ENCODE measurements at regions not wholly inside any gene's neighbourhood (a gene's known extent, or its start where the extent isn't known, plus 50 kb on each side); places are given as distances from the start of the nearest gene placed in this dataset.

DNA sequence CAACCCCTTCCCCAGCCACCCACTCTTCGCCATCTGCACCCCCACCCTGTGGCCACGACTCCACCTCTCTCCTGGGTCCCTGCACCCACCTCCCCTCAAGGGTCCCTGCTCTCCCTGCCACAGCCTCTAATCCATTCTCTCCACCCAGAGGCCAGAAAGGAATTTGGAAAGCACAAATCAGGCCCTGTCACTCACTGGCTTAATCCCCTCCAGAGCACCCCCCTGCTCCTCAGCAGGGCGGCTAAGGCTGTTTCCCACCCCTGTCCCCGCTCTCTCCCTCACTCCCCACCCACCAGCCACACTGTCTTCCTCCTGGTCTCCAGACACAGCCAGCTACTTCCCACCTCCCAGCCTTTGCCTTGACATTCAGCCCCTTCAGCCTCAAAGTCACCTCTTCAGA, 150.0 kb upstream of the LINGO1 start:
- CTCF ChIA-PET: no interaction called here
- DNase-seq (ENCODE audit: extremely low spot score): no peak
- POLR2A ChIA-PET: no interaction called here
- no peak for TF ChIP-seq TARDBP (IDR thresholded peaks at IDR 0.05)
- TF ChIP-seq, protein P1, sequence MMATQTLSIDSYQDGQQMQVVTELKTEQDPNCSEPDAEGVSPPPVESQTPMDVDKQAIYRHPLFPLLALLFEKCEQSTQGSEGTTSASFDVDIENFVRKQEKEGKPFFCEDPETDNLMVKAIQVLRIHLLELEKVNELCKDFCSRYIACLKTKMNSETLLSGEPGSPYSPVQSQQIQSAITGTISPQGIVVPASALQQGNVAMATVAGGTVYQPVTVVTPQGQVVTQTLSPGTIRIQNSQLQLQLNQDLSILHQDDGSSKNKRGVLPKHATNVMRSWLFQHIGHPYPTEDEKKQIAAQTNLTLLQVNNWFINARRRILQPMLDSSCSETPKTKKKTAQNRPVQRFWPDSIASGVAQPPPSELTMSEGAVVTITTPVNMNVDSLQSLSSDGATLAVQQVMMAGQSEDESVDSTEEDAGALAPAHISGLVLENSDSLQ (IDR thresholded peaks at IDR 0.05): no peak
- TF ChIP-seq FOXM1 (IDR thresholded peaks at IDR 0.05; ENCODE audit: borderline replicate concordance): no peak
- no peak for TF ChIP-seq HDGF (IDR thresholded peaks at IDR 0.05; ENCODE audit: borderline replicate concordance)
- no peak for TF ChIP-seq LEF1 (IDR thresholded peaks at IDR 0.05; ENCODE audit: borderline replicate concordance)
- TF ChIP-seq ELF4 (IDR thresholded peaks at IDR 0.05): no peak
- TF ChIP-seq ZNF384 (IDR thresholded peaks at IDR 0.05): no peak
- TF ChIP-seq SP1 (IDR thresholded peaks at IDR 0.05): no peak
- no peak for TF ChIP-seq ARNT (IDR thresholded peaks at IDR 0.05)
- no peak for TF ChIP-seq SUZ12 (IDR thresholded peaks at IDR 0.05)
- no peak for TF ChIP-seq NFRKB (IDR thresholded peaks at IDR 0.05)
- TF ChIP-seq BHLHE40 (IDR thresholded peaks at IDR 0.05; ENCODE audit: borderline replicate concordance): no peak
- TF ChIP-seq FOXA1 (IDR thresholded peaks at IDR 0.05): no peak
- no peak for TF ChIP-seq FOXK2 (IDR thresholded peaks at IDR 0.05)

DNA sequence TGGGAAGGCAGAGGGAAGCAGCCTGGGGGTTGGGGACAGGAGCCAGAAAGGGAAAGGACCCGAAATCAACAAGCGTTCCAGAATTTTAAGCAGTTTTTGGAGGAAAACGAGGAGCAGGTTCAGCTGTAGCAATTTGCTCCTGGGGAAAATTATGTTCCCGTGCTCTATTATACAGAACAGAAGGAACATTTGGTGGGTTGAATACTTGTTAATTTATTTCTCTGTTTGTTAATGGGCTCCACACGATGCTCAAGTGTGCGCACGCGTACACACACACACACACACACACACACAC, 149.2 kb upstream of the LINGO1 start:
- CTCF ChIA-PET: interaction anchor here (0.5 kb wide), 1 partner anchor 21 kb away, joined by 3 read pairs; no protein-coding TSS in a partner anchor
- POLR2A ChIA-PET: no interaction called here
- no peak for DNase-seq (ENCODE audit: extremely low spot score)
- TF ChIP-seq CTBP1 (IDR thresholded peaks at IDR 0.05; ENCODE audit: borderline replicate concordance): no peak
- TF ChIP-seq NFRKB (IDR thresholded peaks at IDR 0.05): no peak
- TF ChIP-seq LEF1 (IDR thresholded peaks at IDR 0.05; ENCODE audit: borderline replicate concordance): no peak
- no peak for TF ChIP-seq HDGF (IDR thresholded peaks at IDR 0.05; ENCODE audit: borderline replicate concordance)
- no peak for TF ChIP-seq ARNT (IDR thresholded peaks at IDR 0.05)
- no peak for TF ChIP-seq L3MBTL2 (conservative IDR thresholded peaks at IDR 0.05)
- TF ChIP-seq ZNF384 (IDR thresholded peaks at IDR 0.05): no peak
- TF ChIP-seq ELF4 (IDR thresholded peaks at IDR 0.05): no peak
- TF ChIP-seq TARDBP (IDR thresholded peaks at IDR 0.05): no peak
- no peak for TF ChIP-seq SUZ12 (IDR thresholded peaks at IDR 0.05)

DNA sequence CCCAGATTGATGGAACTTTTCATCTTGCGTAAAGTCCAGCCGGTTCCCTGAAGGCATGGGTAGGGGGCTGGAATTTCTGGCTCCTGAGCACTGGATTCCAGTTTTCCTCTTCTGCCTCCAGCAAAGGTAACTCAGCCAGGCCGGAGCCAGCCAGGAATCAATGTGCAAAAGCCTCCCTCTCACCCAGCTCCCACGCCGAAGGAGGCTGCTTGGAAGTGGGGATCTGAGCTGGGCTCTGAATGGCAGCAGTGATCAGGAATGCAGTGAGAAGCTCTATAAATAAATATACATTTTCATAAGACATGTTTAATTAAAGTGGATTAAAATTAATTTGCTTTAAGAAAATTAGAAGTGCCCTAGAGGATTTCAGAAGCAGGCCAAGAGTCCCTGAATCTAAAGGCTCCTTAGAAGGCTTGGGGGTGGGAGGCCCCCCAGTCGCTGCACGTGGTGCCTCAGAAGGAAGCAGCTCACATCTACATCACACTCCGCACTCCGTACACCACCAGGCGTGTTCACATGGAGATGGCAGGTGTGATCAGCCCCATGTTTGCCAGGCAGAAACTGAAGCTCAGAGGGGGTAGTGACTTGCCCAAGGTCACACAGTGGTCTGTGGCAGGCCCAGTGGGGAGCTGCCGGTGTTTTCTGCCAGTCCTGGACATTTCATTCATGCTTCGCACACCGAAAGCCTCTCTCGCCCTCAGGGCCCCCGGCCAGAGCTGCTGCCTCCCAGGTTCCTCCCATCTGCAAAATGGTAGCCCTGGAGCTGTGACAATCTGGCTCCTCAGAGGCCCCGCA, 148.6 kb upstream of the LINGO1 start:
- CTCF ChIA-PET: interaction anchor here (0.5 kb wide), 1 partner anchor 20 kb away, joined by 3 read pairs; no protein-coding TSS in a partner anchor
- POLR2A ChIA-PET: no interaction called here
- TF ChIP-seq SP1 (IDR thresholded peaks at IDR 0.05) (no peak), ARNT (IDR thresholded peaks at IDR 0.05) (no peak), ZNF384 (IDR thresholded peaks at IDR 0.05) (no peak), LEF1 (IDR thresholded peaks at IDR 0.05; ENCODE audit: borderline replicate concordance) (no peak), HDGF (IDR thresholded peaks at IDR 0.05; ENCODE audit: borderline replicate concordance) (no peak), FOXK2 (IDR thresholded peaks at IDR 0.05) (no peak), TARDBP (IDR thresholded peaks at IDR 0.05) (no peak), FOXM1 (IDR thresholded peaks at IDR 0.05; ENCODE audit: borderline replicate concordance) (no peak), FOXA1 (IDR thresholded peaks at IDR 0.05) (no peak), NFRKB (IDR thresholded peaks at IDR 0.05) (no peak), L3MBTL2 (conservative IDR thresholded peaks at IDR 0.05) (no peak), BHLHE40 (IDR thresholded peaks at IDR 0.05; ENCODE audit: borderline replicate concordance) (no peak), SUZ12 (IDR thresholded peaks at IDR 0.05) (no peak), ELF4 (IDR thresholded peaks at IDR 0.05) (no peak)
- TF ChIP-seq, protein P1 (IDR thresholded peaks at IDR 0.05): no peak
- DNase-seq (ENCODE audit: extremely low spot score): no peak

DNA sequence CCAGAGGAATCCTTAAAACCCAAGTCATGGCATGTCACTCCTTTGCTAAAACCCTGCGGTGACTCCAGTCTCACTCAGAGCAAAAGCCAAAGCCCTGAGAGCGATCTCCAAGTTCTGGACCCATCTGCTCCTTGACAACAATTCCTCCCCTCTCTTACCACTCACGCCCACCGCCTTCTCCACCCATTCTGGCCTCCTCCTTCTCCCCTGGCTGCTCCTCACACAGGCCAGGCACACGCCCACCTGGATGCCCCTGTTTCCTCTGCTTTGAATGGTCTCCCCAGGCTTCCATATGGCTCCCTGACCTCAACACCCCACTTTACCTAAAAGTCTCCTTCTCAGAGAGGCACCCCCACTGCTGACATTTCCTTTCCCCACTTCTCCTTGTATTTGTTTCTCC, 146.1 kb upstream of the LINGO1 start:
- TF ChIP-seq ARNT (IDR thresholded peaks at IDR 0.05) (no peak), L3MBTL2 (conservative IDR thresholded peaks at IDR 0.05) (no peak), CTBP1 (IDR thresholded peaks at IDR 0.05; ENCODE audit: borderline replicate concordance) (no peak), ELF4 (IDR thresholded peaks at IDR 0.05) (no peak), ZNF384 (IDR thresholded peaks at IDR 0.05) (no peak), NFRKB (IDR thresholded peaks at IDR 0.05) (no peak), BHLHE40 (IDR thresholded peaks at IDR 0.05; ENCODE audit: borderline replicate concordance) (no peak)
- TF ChIP-seq, protein P1 (IDR thresholded peaks at IDR 0.05): no peak
- DNase-seq (ENCODE audit: extremely low spot score): no peak
- CTCF ChIA-PET: interaction anchor here (1.1 kb wide), 1 partner anchor 11 kb away, joined by 3 read pairs; no protein-coding TSS in a partner anchor
- POLR2A ChIA-PET: no interaction called here

DNA sequence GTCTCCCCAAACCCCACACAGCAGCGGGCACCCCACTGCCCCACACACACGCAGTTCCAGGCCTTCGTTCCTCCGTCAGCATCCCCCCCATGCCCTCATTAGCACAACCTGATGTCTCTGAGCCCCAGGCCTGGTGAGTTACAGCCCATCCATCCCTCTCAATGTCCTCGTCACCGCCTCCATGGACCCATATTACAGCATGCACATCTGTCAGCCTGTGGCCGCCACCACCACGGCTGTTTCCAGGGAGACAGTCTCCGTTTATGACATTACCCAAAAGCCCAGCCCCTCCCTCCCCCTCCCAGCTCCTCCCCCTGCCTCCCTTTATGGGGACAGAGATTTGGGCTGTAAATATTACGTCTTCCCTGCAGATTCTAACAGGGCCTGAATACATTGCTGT, 143.1 kb upstream of the LINGO1 start:
- DNase-seq (ENCODE audit: extremely low spot score): no peak
- ChIA-PET POLR2A (no interaction called here), CTCF (interaction anchor here (1.1 kb wide), 1 partner anchor 9 kb away, joined by 3 read pairs; no protein-coding TSS in a partner anchor)
- TF ChIP-seq FOXK2 (IDR thresholded peaks at IDR 0.05) (no peak), FOXA1 (IDR thresholded peaks at IDR 0.05) (no peak), SUZ12 (IDR thresholded peaks at IDR 0.05) (no peak), BHLHE40 (IDR thresholded peaks at IDR 0.05; ENCODE audit: borderline replicate concordance) (no peak), LEF1 (IDR thresholded peaks at IDR 0.05; ENCODE audit: borderline replicate concordance) (no peak), SP1 (IDR thresholded peaks at IDR 0.05) (no peak), ELF4 (IDR thresholded peaks at IDR 0.05) (no peak), ARNT (IDR thresholded peaks at IDR 0.05) (no peak), ZNF384 (IDR thresholded peaks at IDR 0.05) (no peak), CTBP1 (IDR thresholded peaks at IDR 0.05; ENCODE audit: borderline replicate concordance) (no peak), L3MBTL2 (conservative IDR thresholded peaks at IDR 0.05) (no peak), HDGF (IDR thresholded peaks at IDR 0.05; ENCODE audit: borderline replicate concordance) (no peak), TARDBP (IDR thresholded peaks at IDR 0.05) (no peak)
- TF ChIP-seq, protein P1 (IDR thresholded peaks at IDR 0.05): no peak

Data from HEK293T (cell line).